ENCODE measurements at regions not wholly inside any gene's neighbourhood (a gene's known extent, or its start where the extent isn't known, plus 50 kb on each side); places are given as distances from the start of the nearest gene placed in this dataset.

- H3K36me3 ChIP-seq (replicated peaks in 1 of 2; ENCODE audit: control insufficient read depth in 1 of 2, insufficient read depth in 2 of 2, low read length in 2 of 2) = no peaks in the 10 kb centered on the region
- no peak overlapping the region for H3K27ac ChIP-seq (ENCODE audit: low read depth in 1 of 2, low read length in 2 of 2)
- H3K4me1 Mint-ChIP-seq = no peaks in the 10 kb centered on the region
- no peak for DNase-seq
- H4K20me1 ChIP-seq (ENCODE audit: insufficient read depth, low read length) = no peaks in the 10 kb centered on the region
- peaks cover 0 to 5% (median 3%) of the 10 kb centered on the region in 3 donors for H3K27me3 Mint-ChIP-seq (ENCODE audit: low read depth in 3 of 3)
- no peak overlapping the region for H3K4me3 Mint-ChIP-seq
- no peak overlapping the region for H3K27ac Mint-ChIP-seq
- no peaks in the 10 kb centered on the region for H3K36me3 Mint-ChIP-seq
- H3K4me2 ChIP-seq (replicated peaks; ENCODE audit: extremely low read depth, low read length, poor library complexity, severe bottlenecking) = no peak overlapping the region
- WGBS (ENCODE audit: insufficient coverage) = no CpG with 5 or more reads among the region's 3 CpGs
- H3K79me2 ChIP-seq (ENCODE audit: insufficient read depth, low read length) = no peaks in the 10 kb centered on the region
- no peak overlapping the region for H3K4me3 ChIP-seq (replicated peaks in 1 of 3; ENCODE audit: low read depth in 2 of 3, low read length in 3 of 3)
- H3K9ac ChIP-seq (ENCODE audit: insufficient read depth, low read length, poor library complexity, severe bottlenecking) = no peak overlapping the region
- H3K9me3 Mint-ChIP-seq = peaks cover 0 to 7% (median 0%) of the 10 kb centered on the region in 7 donors
- H3K9me3 ChIP-seq (replicated peaks in 1 of 2; ENCODE audit: control insufficient read depth in 1 of 2, insufficient read depth in 1 of 2, low read length in 2 of 2) = no peaks in the 10 kb centered on the region
- no peaks in the 10 kb centered on the region for H3K27me3 ChIP-seq (ENCODE audit: control insufficient read depth in 2 of 2, insufficient read depth in 2 of 2, low read length in 2 of 2)
- no peak for TF ChIP-seq CTCF (IDR thresholded peaks at IDR 0.05)
- H2AFZ ChIP-seq (ENCODE audit: insufficient read depth, low read depth, low read length, poor library complexity, severe bottlenecking) = no peak overlapping the region
- intact Hi-C loops (cut with micrococcal nuclease) = no loop called here
- no peaks in the 10 kb centered on the region for H3K4me1 ChIP-seq (ENCODE audit: control insufficient read depth in 1 of 2, insufficient read depth in 2 of 2, low read length in 2 of 2)
These were observed 54.6 kb upstream of the TNP1 start for GRCh38 chr2:216914491-216914890.

- Mint-ChIP-seq H3K4me1 (no peaks in the 10 kb centered on the region), H3K4me3 (no peak overlapping the region), H3K27ac (no peak overlapping the region), H3K9me3 (peaks cover 0 to 2% (median 0%) of the 10 kb centered on the region in 7 donors), H3K36me3 (no peaks in the 10 kb centered on the region), H3K27me3 (ENCODE audit: low read depth in 3 of 3) (peaks cover 0 to 5% (median 3%) of the 10 kb centered on the region in 3 donors)
- no peak for TF ChIP-seq CTCF (IDR thresholded peaks at IDR 0.05)
- H3K36me3 ChIP-seq (replicated peaks in 1 of 2; ENCODE audit: control insufficient read depth in 1 of 2, insufficient read depth in 2 of 2, low read length in 2 of 2) = no peaks in the 10 kb centered on the region
- H3K9me3 ChIP-seq (replicated peaks in 1 of 2; ENCODE audit: control insufficient read depth in 1 of 2, insufficient read depth in 1 of 2, low read length in 2 of 2) = no peaks in the 10 kb centered on the region
- no peak overlapping the region for H3K4me3 ChIP-seq (replicated peaks in 1 of 3; ENCODE audit: low read depth in 2 of 3, low read length in 3 of 3)
- no peaks in the 10 kb centered on the region for H3K79me2 ChIP-seq (ENCODE audit: insufficient read depth, low read length)
- no peak for DNase-seq
- no peaks in the 10 kb centered on the region for H4K20me1 ChIP-seq (ENCODE audit: insufficient read depth, low read length)
- H3K4me1 ChIP-seq (ENCODE audit: control insufficient read depth in 1 of 2, insufficient read depth in 2 of 2, low read length in 2 of 2) = no peaks in the 10 kb centered on the region
- H3K9ac ChIP-seq (ENCODE audit: insufficient read depth, low read length, poor library complexity, severe bottlenecking) = no peak overlapping the region
- H3K4me2 ChIP-seq (replicated peaks; ENCODE audit: extremely low read depth, low read length, poor library complexity, severe bottlenecking) = no peak overlapping the region
- no peak overlapping the region for H3K27ac ChIP-seq (ENCODE audit: low read depth in 1 of 2, low read length in 2 of 2)
- no peaks in the 10 kb centered on the region for H3K27me3 ChIP-seq (ENCODE audit: control insufficient read depth in 2 of 2, insufficient read depth in 2 of 2, low read length in 2 of 2)
- H2AFZ ChIP-seq (ENCODE audit: insufficient read depth, low read depth, low read length, poor library complexity, severe bottlenecking) = no peak overlapping the region
- intact Hi-C loops (cut with micrococcal nuclease) = no loop called here
These were observed 52.0 kb upstream of the TNP1 start for GRCh38 chr2:216911886-216912285.

All from CD14-positive monocyte (primary cell).